SW 1271 (cell line): ENCODE measurements at regions not wholly inside any gene's neighbourhood (a gene's known extent, or its start where the extent isn't known, plus 50 kb on each side); places are given as distances from the start of the nearest gene placed in this dataset.
"Not testable (repeated sequence)": the region's sequence is repeated elsewhere in the genome, so short reads cannot be mapped to it uniquely, and the experiment has no call there.

ENCODE experiments used
- DNase-seq, 2 experiments: peaks; one replicate each; lab custom pipeline; 2025; lab: John Stamatoyannopoulos, UW

DNA sequence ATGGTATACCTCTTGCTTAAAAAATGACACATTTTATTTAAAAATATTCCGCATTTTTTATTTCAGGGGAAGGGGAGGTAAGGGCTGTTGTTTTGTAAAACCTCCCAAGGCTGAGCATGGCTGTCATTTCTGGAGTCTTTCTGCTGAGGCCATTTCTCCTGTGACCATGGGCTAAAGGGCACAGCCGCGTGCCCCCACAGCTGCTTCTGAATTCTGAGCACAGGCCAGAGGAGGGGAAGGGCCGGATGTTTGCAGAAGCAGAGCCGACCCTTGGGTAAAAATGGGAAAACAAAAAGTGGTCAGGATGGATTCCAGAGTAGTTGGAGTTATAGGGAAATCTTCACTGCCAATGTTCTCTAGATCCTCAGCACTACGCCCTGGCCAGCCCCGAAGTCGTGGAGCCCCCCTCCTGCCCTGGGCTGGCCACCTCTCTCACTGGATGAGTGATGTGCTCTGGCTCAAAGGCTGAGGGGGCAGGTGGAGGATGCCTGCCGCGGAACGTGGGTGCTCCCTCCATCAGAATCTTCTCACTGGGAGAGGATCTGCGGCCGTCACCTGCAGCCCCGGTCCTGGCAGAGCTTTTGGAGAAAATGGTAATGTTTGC lies 131.3 kb upstream of the ZEB1 start:
- DNase-seq, result no peak

DNA sequence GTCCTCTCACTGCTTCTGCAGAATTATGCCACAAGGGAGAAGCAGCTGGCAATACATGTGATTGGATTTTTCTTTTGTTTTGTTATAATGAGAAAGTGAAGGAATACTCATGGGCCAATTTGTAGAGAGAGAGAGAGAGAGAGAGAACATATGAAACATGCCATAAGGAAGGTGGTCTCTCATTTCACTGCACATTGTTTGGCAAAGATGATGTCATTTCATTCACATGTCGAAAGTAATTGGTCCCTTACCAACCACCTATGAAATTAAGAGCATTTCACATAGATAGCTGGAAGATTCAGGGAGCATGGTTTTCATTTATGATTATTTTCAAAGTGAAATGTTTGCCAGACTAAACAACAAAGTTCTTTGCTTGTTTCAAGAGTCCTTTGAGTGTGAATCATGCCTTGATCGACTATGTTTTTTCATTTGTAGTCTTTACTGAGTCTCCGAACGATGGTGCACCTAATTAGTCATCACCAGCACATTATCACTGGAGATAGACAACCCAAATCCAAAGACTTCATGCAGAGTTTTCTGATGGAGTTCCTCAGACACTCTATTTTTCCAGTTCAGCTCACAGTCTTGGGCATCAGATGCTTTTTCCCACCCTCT lies 130.1 kb upstream of the ZEB1 start:
- no peak for DNase-seq

DNA sequence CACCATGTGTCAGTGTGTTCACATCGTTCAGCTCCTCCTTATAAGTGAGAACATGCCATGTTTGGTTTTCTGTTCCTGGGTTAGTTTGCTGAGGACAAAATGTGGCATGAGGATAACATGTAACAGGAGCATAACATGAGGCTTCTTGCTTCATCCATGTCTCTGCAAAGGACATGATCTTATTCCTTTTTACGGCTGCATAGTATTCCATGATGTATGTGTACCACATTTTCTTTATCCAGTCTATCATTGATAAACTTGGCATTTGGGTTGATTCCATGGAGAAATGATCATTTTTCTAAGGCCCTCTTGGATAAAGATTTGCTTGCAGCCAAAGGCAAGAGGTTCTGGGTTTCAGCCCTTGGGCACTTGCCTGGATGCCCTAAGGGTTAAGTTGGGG lies 128.5 kb upstream of the ZEB1 start:
- DNase-seq, result no peak

DNA sequence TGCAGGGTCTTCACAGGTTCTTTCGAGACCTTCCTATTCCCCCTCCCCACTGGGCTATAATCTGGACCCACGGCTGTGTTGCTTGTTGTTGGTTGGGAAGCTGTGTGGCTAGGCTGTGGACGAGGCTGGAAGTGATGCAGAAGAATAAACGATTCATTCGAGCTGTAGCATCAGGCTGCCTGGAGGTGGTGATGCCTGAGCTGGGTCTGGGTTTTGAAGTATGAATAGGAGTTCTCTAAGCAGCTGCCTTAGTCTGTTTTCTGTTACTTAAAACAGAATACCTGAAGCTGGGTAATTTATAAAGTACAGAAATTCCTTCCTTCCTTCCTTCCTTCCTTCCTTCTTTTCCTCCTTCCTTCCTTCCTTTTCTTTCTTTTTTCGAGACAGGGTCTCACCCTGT lies 126.5 kb upstream of the ZEB1 start:
- no peak for DNase-seq

DNA sequence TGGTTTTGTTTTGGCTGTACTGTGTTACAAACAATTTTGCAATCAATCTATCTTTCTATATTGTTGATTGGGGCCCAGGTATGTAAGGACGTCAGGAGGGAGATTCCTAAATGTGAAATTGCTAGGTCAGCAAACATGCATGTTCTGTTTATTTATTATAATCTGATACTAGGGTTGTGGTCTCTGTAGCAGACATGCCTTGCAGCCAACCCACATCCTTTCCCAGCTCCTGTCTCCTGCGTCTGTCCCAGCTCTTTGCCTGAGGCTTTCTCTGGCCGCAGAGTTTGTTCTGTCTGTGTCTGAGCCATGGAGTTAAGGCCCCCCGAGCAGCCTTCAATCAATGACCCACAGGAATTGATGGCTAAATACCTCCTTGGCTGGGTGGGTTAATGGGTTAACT lies 124.0 kb upstream of the ZEB1 start:
- no peak for DNase-seq

DNA sequence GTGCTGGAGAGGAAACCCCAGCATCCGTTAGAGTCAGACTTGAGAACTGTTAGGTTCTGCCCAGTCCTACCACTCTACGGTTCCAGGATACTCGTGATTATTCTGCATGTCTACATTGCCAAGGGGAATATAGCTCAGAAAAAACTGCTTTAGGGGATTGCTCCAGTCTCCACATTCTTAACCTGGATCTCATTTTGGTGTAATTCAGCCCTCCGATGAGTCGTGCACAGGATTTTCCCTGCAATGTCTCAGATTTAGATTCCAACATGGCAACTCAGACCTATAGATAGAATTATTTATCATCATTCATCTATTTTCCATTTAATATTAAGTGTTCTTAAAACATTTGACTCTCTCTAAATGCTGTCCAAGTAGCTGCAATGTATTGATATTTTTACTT lies 121.1 kb upstream of the ZEB1 start:
- no peak for DNase-seq

DNA sequence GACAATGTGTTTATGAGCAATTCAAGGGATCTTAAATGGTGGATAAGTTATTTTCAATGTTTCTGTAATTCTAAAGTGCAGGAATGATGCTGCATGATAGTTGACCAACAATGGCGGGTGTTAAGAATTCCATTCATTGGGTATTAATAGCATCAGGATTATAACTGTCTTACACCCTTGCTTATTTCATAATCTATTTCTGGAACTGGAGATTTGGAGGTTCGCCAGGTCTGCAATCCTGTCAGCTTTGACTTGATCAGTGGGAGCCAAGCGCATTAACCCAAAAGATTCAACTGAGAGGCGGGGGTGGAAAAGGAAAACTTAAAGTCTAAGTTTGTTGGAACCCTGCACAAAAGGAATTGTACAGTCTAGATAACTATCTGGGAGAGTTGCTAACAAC lies 114.9 kb upstream of the ZEB1 start:
- no peak for DNase-seq

DNA sequence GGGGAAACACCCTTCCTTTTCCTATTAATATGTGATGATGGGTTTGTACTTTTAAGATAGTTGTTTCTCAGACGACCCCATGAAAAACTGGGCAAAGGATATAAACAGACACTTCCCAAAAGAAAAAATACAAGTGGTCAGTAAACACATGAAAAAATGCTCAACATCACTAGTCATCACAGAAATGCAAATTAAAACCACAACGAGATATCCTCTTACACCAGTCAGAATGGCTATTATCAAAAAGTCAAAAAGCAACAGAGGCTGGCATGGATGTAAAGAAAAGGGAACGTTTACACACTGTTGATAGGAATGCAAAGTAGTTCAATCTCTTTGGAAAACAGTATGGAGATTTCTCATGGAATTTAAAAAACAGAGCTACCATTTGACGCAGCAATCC lies 111.4 kb upstream of the ZEB1 start:
- no peak for DNase-seq

DNA sequence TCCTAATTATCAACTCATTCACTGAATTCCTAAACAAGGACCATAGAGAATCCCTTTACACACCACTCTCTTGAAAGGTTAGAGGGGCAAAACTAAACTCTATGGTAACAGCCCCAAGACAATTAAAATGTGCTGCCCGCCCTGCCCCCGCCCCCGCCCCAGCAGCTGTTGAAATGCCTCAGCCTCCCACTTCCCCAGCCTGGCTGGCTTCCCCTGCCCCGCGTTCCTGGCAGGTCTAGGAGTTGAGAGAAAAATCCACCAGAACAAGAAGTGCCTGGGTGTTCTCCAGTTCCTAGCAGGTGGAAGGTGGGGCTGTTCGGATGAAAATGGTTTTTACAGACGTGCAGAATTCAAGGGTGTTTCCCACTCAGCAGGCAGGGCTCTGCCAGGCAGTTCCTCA lies 109.5 kb upstream of the ZEB1 start:
- DNase-seq, result no peak

DNA sequence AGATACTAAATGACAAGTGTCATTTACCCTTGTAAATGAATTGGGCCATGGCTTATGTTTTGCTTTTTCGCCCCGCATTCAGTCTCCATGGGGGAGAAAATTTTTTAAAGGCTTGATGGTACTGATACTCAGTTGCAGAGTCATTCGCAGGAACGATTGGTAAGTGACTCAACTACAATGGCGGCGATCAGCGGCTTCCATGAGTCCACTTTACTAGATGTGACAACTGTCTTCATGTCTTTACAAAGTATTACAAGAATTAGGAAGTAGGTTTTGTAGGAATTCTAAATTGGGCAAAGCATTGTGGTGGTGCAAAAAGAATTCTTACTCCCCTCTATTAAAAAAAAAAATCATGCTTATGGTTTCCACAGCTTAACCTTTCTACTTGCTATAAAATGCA lies 108.8 kb upstream of the ZEB1 start:
- no peak for DNase-seq

DNA sequence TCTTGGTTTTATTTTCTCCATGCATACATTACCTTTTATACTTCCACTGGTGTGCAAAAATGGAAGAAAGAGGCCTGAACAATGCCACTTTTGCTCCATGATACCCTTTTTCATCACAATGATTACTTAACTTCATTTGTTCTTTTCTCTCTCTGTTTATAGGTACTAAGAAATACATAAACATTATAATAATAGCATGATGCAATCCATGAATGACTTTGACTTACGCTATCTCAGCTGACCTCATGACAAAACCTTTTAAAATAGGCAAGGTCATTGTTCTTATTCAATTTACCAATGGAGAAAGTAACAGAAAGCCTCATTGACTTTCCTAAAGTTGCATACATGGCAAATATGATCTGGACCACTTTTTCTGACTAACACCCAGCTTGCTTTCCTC lies 105.1 kb upstream of the ZEB1 start:
- DNase-seq, result no peak

DNA sequence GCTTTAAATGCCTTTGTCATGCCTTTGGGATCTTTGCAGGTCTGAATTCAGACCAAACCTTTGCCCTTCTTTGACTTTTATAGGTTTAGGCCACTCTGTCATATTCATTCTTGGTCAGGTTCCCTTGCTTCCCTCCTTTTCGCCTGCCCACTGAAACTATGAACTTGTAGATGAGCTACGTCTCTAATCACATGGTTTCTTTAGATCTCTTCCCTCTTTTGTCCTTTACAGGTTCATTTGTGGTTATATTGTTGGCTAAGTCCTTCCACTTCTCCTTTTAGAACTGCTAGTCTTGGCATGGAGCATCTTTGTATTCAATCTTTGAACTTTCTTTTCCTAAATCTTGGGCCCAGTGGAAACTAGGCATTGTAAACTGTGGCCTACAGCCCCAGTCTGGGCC lies 104.0 kb upstream of the ZEB1 start:
- DNase-seq, result no peak

DNA sequence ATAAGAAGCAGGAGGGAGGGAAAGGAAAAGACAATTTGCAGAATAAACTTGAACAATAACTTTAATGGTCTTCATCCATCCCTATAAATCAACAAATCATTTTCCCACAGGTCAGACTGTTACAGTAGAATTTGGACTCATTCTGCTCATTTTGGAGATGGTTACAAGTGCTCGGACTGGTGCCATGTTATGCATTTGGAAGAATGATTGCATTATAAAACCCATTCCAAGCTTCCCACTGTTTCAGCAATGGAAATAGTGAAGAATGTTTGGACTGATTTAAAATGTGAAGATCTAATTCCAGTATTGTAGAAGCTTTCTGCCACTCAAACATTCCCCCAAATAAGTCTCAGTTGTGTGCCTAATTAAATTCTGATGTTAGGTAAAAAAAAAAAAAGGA lies 99.7 kb upstream of the ZEB1 start:
- no peak for DNase-seq

DNA sequence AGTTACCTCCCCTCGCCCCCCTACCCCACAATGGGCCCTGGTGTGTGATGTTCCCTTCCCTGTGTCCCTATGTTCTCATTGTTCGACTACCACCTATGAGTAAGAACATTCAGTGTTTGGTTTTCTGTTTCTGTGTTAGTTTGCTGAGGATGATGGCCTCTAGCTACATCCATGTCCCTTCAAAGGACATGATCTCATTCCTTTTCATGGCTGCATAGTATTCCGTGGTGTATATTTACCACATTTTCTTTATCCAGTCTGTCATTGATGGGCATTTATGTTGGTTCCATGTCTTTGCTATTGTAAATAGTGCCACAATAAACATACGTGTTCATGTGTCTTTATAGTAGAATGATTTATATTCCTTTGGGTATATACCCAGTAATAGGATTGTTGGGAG lies 90.2 kb upstream of the ZEB1 start:
- not testable (repeated sequence) for DNase-seq

DNA sequence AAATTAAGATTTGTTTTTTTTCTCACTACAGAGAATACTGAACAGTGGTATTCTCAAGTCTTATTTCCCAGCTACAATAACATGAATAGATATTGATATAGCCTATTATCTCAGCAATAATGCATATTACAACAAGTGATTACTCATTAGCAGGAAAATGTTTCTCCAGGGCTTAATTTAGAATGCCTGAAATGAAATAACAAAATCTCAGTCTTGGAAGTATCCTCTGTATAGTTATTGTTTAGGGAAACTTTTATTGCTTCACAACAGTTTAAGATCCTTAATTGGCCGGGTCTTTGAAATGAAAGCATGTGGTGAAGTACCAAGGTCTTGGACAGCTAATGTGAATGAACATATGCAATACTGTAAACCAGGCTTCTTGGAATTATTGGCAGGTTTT lies 79.1 kb upstream of the ZEB1 start:
- DNase-seq, result no peak

DNA sequence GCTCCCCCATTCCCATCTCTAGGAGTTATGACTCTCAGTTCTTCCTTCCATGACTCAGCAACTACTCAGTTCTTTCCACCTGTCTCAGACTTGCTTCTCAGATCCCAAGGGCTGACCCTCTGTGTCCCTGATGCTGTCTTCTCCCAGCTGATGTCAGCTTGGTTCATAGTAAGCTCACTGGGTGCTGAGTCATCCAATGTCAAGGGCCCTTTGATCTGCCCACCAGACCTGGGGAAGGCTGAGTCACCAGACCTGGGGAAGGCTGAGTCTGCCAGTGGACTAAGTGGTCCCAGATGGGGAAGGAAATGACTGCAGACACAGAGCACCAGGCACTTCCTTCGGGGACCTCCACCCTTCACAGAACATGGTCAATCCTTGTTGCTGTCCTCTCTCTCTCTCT lies 76.1 kb upstream of the ZEB1 start:
- DNase-seq, result peak; percentile 85 to 87

DNA sequence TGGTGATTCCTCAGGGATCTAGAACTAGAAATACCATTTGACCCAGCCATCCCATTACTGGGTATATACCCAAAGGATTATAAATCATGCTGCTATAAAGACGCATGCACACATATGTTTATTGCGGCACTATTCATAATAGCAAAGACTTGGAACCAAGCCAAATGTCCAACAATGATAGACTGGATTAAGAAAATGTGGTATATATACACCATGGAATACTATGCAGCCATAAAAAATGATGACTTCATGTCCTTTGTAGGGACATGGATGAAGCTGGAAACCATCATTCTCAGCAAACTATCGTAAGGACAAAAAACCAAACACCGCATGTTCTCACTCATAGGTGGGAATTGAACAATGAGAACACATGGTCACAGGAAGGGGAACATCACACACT lies 67.9 kb upstream of the ZEB1 start:
- DNase-seq, result not testable (repeated sequence)

DNA sequence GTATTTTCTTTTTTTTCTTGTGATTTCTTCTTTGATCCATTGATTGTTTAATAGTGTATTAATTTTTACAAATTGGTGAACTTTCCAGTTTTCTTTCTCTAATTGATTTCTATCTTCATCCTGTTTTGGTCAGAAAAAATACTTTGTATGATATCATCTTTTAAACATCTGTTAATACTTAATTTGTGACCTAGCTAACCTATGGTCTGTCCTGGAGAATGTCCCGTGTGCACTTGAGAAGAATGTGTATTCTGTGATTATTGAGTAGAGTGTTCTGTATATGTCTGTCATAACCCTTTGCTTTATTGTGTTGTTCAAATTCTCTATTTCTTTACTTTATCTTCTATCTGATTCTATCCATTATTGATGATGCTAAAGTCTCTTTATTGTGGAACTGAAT lies 65.8 kb upstream of the ZEB1 start:
- DNase-seq, result no peak

DNA sequence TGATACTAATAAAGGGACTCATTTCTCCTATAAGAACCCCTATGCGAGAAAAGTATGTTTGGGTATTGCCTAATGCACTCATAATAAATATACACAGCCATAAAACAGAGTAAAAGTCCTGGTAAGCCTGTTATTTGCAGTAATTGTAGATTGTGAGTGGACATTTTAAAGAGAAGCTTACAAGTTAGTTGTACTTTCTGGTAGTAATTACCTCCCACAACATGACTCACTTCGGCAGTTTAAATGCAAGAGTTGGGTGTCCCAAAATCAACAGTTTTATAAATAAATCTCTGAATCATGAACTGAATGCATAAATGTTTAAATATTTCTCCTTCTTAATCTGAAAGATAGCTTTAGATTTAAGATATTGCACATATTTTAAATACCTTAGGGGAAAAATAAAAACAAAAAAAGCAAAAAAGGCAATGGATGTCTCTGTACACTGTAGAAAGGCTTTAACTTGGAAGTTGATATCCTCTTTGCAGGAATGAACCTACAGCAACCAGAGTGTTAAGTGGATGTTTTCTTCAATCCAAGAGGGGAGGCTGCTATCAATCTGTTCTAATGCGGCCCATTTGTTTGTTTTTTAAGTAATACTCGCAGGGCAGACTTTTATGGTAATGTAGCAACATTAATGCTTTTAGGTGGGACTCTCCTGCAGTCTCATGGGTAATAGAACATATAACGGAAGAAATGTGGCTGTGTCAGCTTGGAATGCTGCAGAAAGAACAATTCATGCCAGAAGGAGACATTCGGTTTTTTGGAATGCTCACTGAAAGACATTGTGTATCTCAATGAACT lies 57.3 kb upstream of the ZEB1 start:
- no peak for DNase-seq

DNA sequence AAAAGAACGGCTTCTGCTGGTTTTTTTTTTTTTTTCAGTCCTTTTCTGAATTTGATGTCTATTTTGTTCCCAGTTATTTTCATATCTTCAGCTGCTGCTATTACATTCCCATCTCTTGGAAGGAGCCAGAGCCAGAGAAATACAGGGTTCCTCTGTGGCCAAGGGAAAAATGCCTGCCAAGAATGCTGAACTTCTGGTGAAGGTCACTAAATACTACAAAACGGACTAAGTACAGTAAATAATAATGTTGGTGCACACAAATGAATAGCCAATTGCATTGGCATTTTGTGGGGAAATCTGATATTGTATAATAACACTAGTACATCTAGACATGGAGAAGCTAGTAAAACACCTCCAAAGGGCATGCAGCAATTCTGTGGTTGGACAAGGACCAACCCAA lies 56.3 kb upstream of the ZEB1 start:
- DNase-seq, result no peak

DNA sequence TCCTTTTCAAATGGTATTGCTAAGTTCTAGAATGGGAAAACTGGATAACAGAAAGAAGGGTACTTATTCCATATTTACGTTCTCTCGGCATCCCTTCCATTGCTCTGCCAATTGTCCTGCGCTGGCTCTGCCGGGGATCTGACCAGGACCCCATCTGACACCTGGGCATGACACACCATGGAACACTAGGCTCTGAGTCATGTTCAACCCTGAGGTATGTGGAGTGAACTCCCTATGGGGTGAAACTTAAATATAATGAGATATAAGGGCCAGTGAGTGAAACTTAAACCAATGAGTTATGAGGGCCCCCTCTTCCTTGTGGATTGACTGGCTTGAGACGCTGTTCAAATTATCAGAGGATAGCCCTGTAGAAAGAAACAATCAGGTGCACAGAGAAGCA lies 55.1 kb upstream of the ZEB1 start:
- DNase-seq, result no peak

DNA sequence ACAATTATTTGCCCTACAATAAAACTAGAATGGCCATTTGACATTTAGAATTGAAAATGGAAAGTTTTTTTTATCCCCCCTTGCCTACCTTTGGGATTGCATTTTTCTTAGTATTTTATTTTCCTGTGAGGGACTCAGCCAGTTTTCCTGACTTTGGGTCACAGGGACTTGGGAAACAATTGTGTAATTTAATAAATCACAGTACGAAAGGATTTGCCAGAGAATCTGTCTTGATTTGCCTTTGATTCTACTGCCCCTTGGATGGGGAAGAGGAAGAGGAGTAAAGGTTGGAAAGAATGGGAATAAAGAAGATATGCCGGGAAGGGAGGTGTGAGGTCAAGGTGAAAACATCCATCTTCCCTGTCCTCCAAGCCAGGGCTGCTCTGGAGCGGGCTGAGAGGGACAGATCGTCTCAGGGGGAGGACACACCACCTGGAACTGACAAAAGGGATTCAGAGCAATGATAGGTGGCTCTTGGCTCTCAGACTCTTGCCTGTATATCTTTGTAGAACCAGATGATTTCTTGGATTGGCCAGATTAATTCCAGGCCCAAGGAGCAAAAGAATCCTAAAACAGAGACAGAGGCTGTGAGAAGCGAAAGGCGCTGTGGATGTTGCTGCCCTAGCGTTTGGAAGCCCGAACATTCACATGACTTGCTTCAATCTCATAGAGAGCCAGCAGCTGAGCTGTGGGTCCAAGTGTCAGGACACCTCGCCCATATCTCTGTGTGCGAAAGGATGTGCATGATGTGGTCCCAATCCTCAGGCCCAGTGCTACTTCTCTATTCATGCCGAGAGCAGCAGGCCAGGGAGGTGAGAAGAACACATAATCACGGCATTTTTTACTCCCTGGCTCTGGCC lies 50.3 kb upstream of the ZEB1 start:
- no peak for DNase-seq
